Heart left ventricle (tissue), 13 donors: ENCODE measurements at regions not wholly inside any gene's neighbourhood (a gene's known extent, or its start where the extent isn't known, plus 50 kb on each side); places are given as distances from the start of the nearest gene placed in this dataset.
"Not testable (repeated sequence)": the region's sequence is repeated elsewhere in the genome, so short reads cannot be mapped to it uniquely, and the experiment has no call there.

Experiments used
- CTCF ChIP-seq, 12 donors: fragments of 200-600 bp; sonication (generic) in 4 of 12; IDR thresholded peaks; one replicate each; pipeline versions ENCODE4 v1.5.0 to v1.8.0; 2018 to 2022; ENCODE audit warnings: antibody characterized with exemption in 12 of 12, mild to moderate bottlenecking in 5 of 12
- POLR2A ChIP-seq, 2 donors: fragments of 450-650 bp; IDR thresholded peaks; one replicate each; pipeline ENCODE4 v1.6.1; 2017; ENCODE audit warnings: antibody characterized with exemption in 2 of 2, mild to moderate bottlenecking in 2 of 2, moderate library complexity in 2 of 2
- donor health status: ischemic (EF 13 %, LVEDD 7.1; RV severe dilation, severe dysfunction).
- donor health status: DM: no; HTN: yes; CAD: no.
- donor health status: DM: no; HTN: no; CAD: no.
- donor health status: ischemic (EF 25% LVEDD 6.9; RV normal size, moderate dysfunction).
- donor health status: ischemic (EF 25% LVEDD 5.7; RV mildly dilated, moderate dysfunction).
- donor health status: ischemic (EF 35%, LVEDD 5.7; RV mildly dilated, moderate dysfunction).
- donor health status: nonischemic (EF 11% LVEDD 7.7; RV severe dilation, severe dysfunction).
- donor health status: DM: yes; HTN: yes; CAD: no.
- donor health status: PGD.
- donor health status: ischemic (EF 29% LVEDD 5.4; RV normal size, mild dysfunction).
- donor health status: nonischemic (EF 23%, LVEDD 6.1; RV moderate dilation, normal function).

GRCh38 chr7:76117306-76117991 is 69.5 kb downstream of the MDH2 start:
- TF ChIP-seq CTCF, POLR2A (IDR thresholded peaks at IDR 0.05): not testable (repeated sequence)
